OCI-LY3 (cell line): ENCODE measurements at regions not wholly inside any gene's neighbourhood (a gene's known extent, or its start where the extent isn't known, plus 50 kb on each side); places are given as distances from the start of the nearest gene placed in this dataset.

ENCODE experiments used
- H2AFZ ChIP-seq: fragments of 200-600, 300-600 bp; shearing (Covaris generic); 2 replicates; pipeline ENCODE4 v1.6.0; 2014; ENCODE audit warnings: antibody characterized with exemption, low read depth, low read length
- H3K27ac ChIP-seq: fragments of 200-600, 300-600 bp; sonication (generic); 2 replicates; pipeline ENCODE4 v1.5.1; 2014; ENCODE audit warnings: mild to moderate bottlenecking, low read length, moderate library complexity, mixed read lengths
- H3K27me3 ChIP-seq: fragments of 200-600, 300-600 bp; sonication (generic); 2 replicates; pipeline ENCODE4 v1.6.1; 2014; ENCODE audit warnings: low read depth, low read length, mixed read lengths
- H3K36me3 ChIP-seq: fragments of 200-600, 300-600 bp; sonication (generic); replicated peaks from 2 replicates; pipeline ENCODE3; 2014; ENCODE audit warnings: low read depth, low read length, mixed read lengths
- H3K4me1 ChIP-seq: fragments of 300-600, 200-600 bp; sonication (generic); 2 replicates; pipeline ENCODE4 v1.6.1; 2014; ENCODE audit warnings: low read length, mixed read lengths
- H3K4me2 ChIP-seq: fragments of 200-600, 300-600 bp; sonication (generic); 2 replicates; pipeline ENCODE4 v1.6.1; 2014; ENCODE audit warnings: low read length, mixed read lengths
- H3K4me3 ChIP-seq: fragments of 300-600, 200-600 bp; sonication (generic); 2 replicates; pipeline ENCODE4 v1.5.1; 2014; ENCODE audit warnings: antibody characterized with exemption, mild to moderate bottlenecking, low read length, moderate library complexity
- H3K79me2 ChIP-seq: fragments of 300-600, 200-600 bp; shearing (Covaris generic); 2 replicates; pipeline ENCODE4 v1.6.1; 2014; ENCODE audit warnings: mild to moderate bottlenecking, low read length, mixed read lengths
- H3K9ac ChIP-seq: fragments of 300-600, 200-600 bp; shearing (Covaris generic); 2 replicates; pipeline ENCODE4 v1.6.0; 2014; ENCODE audit warnings: mild to moderate bottlenecking, low read length, moderate library complexity
- H3K9me3 ChIP-seq: fragments of 200-600, 300-600 bp; shearing (Covaris generic); 2 replicates; pipeline ENCODE4 v1.6.1; 2014; ENCODE audit warnings: low read length, mixed read lengths; ENCODE audit not compliant: insufficient read depth
- H4K20me1 ChIP-seq: fragments of 200-600, 300-600 bp; sonication (generic); 2 replicates; pipeline ENCODE4 v1.6.1; 2016; ENCODE audit warnings: low read length, mixed read lengths; ENCODE audit not compliant: insufficient read depth
- EZH2phosphoT487 ChIP-seq: fragments of 200-600 bp; shearing (Covaris generic); IDR thresholded peaks from 2 replicates; pipeline ENCODE4 v1.6.1; 2018; ENCODE audit warnings: antibody characterized with exemption, mixed run types, low read depth
- TF ChIP-seq, protein P1 (sequence below): fragments of 200-600, 300-600 bp; sonication (generic); IDR thresholded peaks from 2 replicates; pipeline ENCODE4 v1.5.1; 2014; ENCODE audit warnings: antibody characterized with exemption, low read length, low read depth

DNA sequence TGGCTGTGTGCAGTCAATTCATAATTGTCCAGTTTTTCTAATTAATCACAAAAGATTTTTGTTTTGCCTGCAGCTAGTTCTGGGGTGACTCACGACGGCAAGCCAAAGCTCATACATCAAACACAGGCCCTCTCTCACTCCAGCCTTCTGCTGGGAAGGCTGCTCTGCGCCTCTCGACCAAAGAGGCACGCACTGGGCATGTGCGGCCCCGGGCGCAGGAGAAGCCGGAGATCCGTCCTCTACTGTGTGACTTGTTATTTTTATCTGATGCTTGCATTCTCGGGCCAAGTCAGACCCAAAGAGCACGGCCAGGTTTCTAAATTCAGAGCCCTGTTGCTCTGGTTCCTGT lies 98.5 kb downstream of the TFAP2A start:
- no peaks in the 10 kb centered on the region for H3K9me3 ChIP-seq
- TF ChIP-seq, protein P1, sequence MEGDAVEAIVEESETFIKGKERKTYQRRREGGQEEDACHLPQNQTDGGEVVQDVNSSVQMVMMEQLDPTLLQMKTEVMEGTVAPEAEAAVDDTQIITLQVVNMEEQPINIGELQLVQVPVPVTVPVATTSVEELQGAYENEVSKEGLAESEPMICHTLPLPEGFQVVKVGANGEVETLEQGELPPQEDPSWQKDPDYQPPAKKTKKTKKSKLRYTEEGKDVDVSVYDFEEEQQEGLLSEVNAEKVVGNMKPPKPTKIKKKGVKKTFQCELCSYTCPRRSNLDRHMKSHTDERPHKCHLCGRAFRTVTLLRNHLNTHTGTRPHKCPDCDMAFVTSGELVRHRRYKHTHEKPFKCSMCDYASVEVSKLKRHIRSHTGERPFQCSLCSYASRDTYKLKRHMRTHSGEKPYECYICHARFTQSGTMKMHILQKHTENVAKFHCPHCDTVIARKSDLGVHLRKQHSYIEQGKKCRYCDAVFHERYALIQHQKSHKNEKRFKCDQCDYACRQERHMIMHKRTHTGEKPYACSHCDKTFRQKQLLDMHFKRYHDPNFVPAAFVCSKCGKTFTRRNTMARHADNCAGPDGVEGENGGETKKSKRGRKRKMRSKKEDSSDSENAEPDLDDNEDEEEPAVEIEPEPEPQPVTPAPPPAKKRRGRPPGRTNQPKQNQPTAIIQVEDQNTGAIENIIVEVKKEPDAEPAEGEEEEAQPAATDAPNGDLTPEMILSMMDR: no peak
- TF ChIP-seq EZH2phosphoT487: no peak
- H3K36me3 ChIP-seq: no peaks in the 10 kb centered on the region
- H3K27me3 ChIP-seq: no peaks in the 10 kb centered on the region
- no peaks in the 10 kb centered on the region for H3K4me1 ChIP-seq
- no peak overlapping the region for H2AFZ ChIP-seq
- H4K20me1 ChIP-seq: no peaks in the 10 kb centered on the region
- H3K4me2 ChIP-seq: no peak overlapping the region
- no peak overlapping the region for H3K27ac ChIP-seq
- no peak overlapping the region for H3K4me3 ChIP-seq
- no peak overlapping the region for H3K9ac ChIP-seq
- no peaks in the 10 kb centered on the region for H3K79me2 ChIP-seq

DNA sequence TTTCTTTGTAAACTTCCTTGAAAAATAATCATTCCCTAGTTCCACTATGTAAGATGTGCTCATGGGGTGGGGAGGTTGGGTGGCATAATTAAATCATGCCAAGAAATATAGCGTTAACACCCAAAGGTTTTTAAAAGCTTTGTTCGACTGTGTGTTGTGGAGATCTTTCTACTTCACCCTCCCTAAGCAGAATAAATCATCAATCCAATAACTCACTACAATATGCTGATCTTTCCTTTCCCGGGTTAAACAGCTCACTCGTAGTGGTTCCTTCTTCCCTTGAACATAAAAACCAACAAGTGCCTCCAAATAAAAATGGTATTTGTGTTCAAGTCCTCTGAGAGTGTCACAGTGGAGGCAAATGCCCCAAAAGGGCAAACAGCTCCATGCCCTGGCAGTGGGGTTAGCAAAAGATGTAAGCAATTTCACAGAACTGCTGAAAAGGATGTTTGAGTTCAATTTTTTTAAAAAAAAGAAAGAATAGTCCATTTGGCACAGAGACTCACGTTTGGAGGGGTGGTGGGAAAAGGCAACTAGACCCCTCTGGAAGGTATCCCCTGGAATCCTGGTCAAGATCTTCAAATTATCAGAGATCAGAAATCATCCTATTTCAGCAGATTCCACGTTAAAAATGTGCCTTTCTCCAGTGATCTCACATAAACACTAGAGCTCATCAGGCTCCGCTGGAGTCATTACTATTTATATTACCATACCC lies 99.1 kb downstream of the TFAP2A start:
- H3K79me2 ChIP-seq: no peaks in the 10 kb centered on the region
- H3K9ac ChIP-seq: no peak overlapping the region
- H4K20me1 ChIP-seq: no peaks in the 10 kb centered on the region
- TF ChIP-seq EZH2phosphoT487: no peak
- TF ChIP-seq, protein P1: no peak
- H3K4me3 ChIP-seq: no peak overlapping the region
- H3K36me3 ChIP-seq: no peaks in the 10 kb centered on the region
- H3K4me1 ChIP-seq: no peaks in the 10 kb centered on the region
- no peak overlapping the region for H3K4me2 ChIP-seq
- H3K27ac ChIP-seq: no peak overlapping the region
- H2AFZ ChIP-seq: no peak overlapping the region
- H3K9me3 ChIP-seq: no peaks in the 10 kb centered on the region
- H3K27me3 ChIP-seq: no peaks in the 10 kb centered on the region

DNA sequence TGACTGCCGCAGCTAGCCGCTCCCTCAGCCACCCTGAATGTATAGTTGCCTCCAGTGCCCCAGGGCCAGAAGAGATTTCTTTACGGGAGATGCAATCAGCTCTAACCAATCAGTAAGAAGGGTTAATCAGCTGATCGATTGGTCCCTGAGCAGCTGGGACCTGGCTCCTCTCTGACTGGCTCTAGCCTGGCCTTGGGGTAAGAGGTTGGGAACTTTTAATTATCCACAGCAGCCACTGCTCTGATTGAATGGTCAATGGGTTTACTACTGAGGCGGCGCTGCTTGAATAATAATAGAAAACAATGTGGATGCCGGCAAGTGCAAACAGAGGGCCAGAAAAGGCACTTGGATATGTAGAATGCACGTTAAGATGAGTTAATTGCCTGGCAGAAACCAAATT lies 99.8 kb downstream of the TFAP2A start:
- H3K4me2 ChIP-seq: no peak overlapping the region
- H3K27me3 ChIP-seq: no peaks in the 10 kb centered on the region
- no peaks in the 10 kb centered on the region for H4K20me1 ChIP-seq
- no peaks in the 10 kb centered on the region for H3K4me1 ChIP-seq
- H3K4me3 ChIP-seq: no peak overlapping the region
- TF ChIP-seq, protein P1: no peak
- TF ChIP-seq EZH2phosphoT487: no peak
- H3K79me2 ChIP-seq: no peaks in the 10 kb centered on the region
- no peak overlapping the region for H3K27ac ChIP-seq
- H3K36me3 ChIP-seq: no peaks in the 10 kb centered on the region
- no peak overlapping the region for H3K9ac ChIP-seq
- no peaks in the 10 kb centered on the region for H3K9me3 ChIP-seq
- H2AFZ ChIP-seq: no peak overlapping the region

DNA sequence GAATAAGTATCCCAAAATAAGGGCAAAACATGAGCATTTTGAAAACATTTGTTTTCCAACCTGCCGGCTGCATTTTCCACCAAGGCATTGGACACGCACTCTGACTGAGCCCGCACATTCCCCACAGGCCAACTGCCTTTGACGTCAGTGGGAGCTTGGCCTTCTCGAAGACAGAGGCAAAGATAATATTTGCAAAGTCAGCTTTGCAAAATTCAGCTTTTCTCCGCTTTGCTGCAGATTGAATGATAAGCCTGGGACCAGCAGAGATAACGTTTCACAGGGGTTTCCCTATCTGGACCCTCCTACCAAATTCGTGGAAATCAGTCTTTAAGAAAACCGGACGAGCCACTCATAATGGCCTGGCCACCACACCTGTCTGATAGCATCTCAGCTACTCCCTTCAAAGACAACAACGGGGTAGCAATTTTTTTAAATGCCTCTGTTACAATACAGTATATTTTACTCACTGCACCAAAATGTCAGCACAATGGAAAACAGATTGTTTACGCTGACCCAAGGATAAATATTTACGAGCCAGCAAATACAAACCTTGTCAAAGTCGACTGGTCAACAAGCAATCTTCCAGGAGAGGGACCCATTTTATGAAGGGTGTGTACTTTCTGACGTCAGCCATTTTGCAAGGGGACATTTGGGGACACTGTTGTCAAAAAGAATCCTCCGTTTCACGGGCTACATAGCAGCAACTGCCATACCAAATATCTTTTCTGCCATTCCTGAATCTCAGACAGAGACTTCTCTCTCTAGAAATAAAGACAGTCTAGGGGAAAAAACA lies 100.5 kb downstream of the TFAP2A start:
- Histone ChIP-seq H3K27ac (no peak overlapping the region), H3K4me3 (no peak overlapping the region), H3K27me3 (no peaks in the 10 kb centered on the region), H3K4me1 (no peaks in the 10 kb centered on the region), H3K79me2 (no peaks in the 10 kb centered on the region), H3K9me3 (no peaks in the 10 kb centered on the region), H3K4me2 (no peak overlapping the region), H4K20me1 (no peaks in the 10 kb centered on the region), H2AFZ (no peak overlapping the region), H3K36me3 (no peaks in the 10 kb centered on the region), H3K9ac (no peak overlapping the region)
- TF ChIP-seq EZH2phosphoT487: no peak
- TF ChIP-seq, protein P1: no peak
